Neural cell (in vitro differentiated cells): ENCODE measurements at regions not wholly inside any gene's neighbourhood (a gene's known extent, or its start where the extent isn't known, plus 50 kb on each side); places are given as distances from the start of the nearest gene placed in this dataset.

Source experiments
- H2AFZ ChIP-seq: fragments of 200-600, 300-800 bp; sonication (generic), shearing (Covaris generic); 2 replicates; pipeline ENCODE4 v1.6.0; 2014; ENCODE audit warnings: low read depth, mild to moderate bottlenecking, antibody characterized with exemption, low read length, moderate library complexity
- H3F3A ChIP-seq: fragments of 200-600 bp; shearing (Covaris generic); 2 replicates; pipeline ENCODE4 v1.6.1; 2016; ENCODE audit warnings: mild to moderate bottlenecking, moderate library complexity, mixed read lengths, antibody characterized with exemption, low read length; ENCODE audit not compliant: insufficient read depth, poor library complexity, severe bottlenecking
- H3K27ac ChIP-seq: fragments of 200-600, 300-800 bp; sonication (generic), shearing (Covaris generic); 2 replicates; pipeline ENCODE4 v1.5.1; 2014; ENCODE audit warnings: mild to moderate bottlenecking, low read length, moderate library complexity
- H3K27me3 ChIP-seq: fragments of 300-800, 200-600 bp; sonication (generic), shearing (Covaris generic); 2 replicates; pipeline ENCODE4 v1.6.0; 2014; ENCODE audit warnings: mild to moderate bottlenecking, low read depth, low read length, moderate library complexity; ENCODE audit not compliant: insufficient read depth
- H3K36me3 ChIP-seq: fragments of 300-800, 200-600 bp; sonication (generic), shearing (Covaris generic); 2 replicates; pipeline ENCODE4 v1.5.1; 2014; ENCODE audit warnings: mild to moderate bottlenecking, antibody characterized with exemption, low read length, moderate library complexity; ENCODE audit not compliant: insufficient read depth
- H3K4me2 ChIP-seq: fragments of 300-800, 200-600 bp; sonication (generic), shearing (Covaris generic); 2 replicates; pipeline ENCODE4 v1.6.0; 2014; ENCODE audit warnings: mild to moderate bottlenecking, low read length
- H3K4me3 ChIP-seq: fragments of 300-800, 200-600 bp; sonication (generic), shearing (Covaris generic); 2 replicates; pipeline ENCODE4 v1.5.1; 2014; ENCODE audit warnings: mild to moderate bottlenecking, low read length, moderate library complexity
- H3K79me2 ChIP-seq: fragments of 200-600 bp; shearing (Covaris generic); replicated peaks from 2 replicates; pipeline ENCODE4 v1.6.0; 2014; ENCODE audit warnings: mild to moderate bottlenecking, low read length, moderate library complexity; ENCODE audit not compliant: insufficient read depth
- H3K9ac ChIP-seq: fragments of 300-800, 200-600 bp; sonication (generic), shearing (Covaris generic); 2 replicates; pipeline ENCODE4 v1.6.1; 2016; ENCODE audit warnings: mild to moderate bottlenecking, low read length, mixed read lengths
- H3K9me2 ChIP-seq: fragments of 200-600 bp; shearing (Covaris generic); 2 replicates; pipeline ENCODE4 v1.6.1; 2016; ENCODE audit warnings: mild to moderate bottlenecking, low read length, mixed read lengths; ENCODE audit not compliant: insufficient read depth
- H3K9me3 ChIP-seq: fragments of 200-600, 300-800 bp; sonication (generic), shearing (Covaris generic); 2 replicates; pipeline ENCODE4 v1.6.1; 2016; ENCODE audit warnings: mild to moderate bottlenecking, mixed run types, low read length, moderate library complexity, mixed read lengths
- H4K20me1 ChIP-seq: fragments of 200-600 bp; shearing (Covaris generic); 2 replicates; pipeline ENCODE4 v1.6.1; 2016; ENCODE audit warnings: mild to moderate bottlenecking, mixed run types; ENCODE audit not compliant: insufficient read depth
- CTCF ChIP-seq: fragments of 450-650 bp; IDR thresholded peaks from 2 replicates; pipeline ENCODE4 v1.5.1; 2014; ENCODE audit warnings: antibody characterized with exemption, mild to moderate bottlenecking, moderate library complexity; ENCODE audit not compliant: poor library complexity, severe bottlenecking
- EP300 ChIP-seq: fragments of 450-650 bp; conservative IDR thresholded peaks from 2 replicates; pipeline ENCODE4 v1.6.1; 2014; ENCODE audit warnings: antibody characterized with exemption, mild to moderate bottlenecking, moderate library complexity; ENCODE audit not compliant: poor library complexity, severe bottlenecking
- EZH2 ChIP-seq: fragments of 200-600, 300-800 bp; shearing (Covaris generic), sonication (generic); IDR thresholded peaks from 2 replicates; pipeline ENCODE4 v1.6.1; 2014; ENCODE audit warnings: antibody characterized with exemption, low read length, borderline replicate concordance, mild to moderate bottlenecking; ENCODE audit not compliant: insufficient read depth, poor library complexity, severe bottlenecking
- MXI1 ChIP-seq: fragments of 450-650 bp; conservative IDR thresholded peaks from 2 replicates; pipeline ENCODE4 v1.6.1; 2014; ENCODE audit warnings: antibody characterized with exemption, mild to moderate bottlenecking; ENCODE audit not compliant: poor library complexity, severe bottlenecking
- POLR2AphosphoS5 ChIP-seq: IDR thresholded peaks from 2 replicates; pipeline ENCODE4 v1.6.1; 2012
- RAD21 ChIP-seq: fragments of 450-650 bp; conservative IDR thresholded peaks from 2 replicates; pipeline ENCODE4 v1.6.1; 2014; ENCODE audit warnings: antibody characterized with exemption, mild to moderate bottlenecking, moderate library complexity
- REST ChIP-seq: IDR thresholded peaks from 2 replicates; pipeline ENCODE4 v1.6.1; 2012; ENCODE audit warnings: borderline replicate concordance
- SMC3 ChIP-seq: fragments of 450-650 bp; conservative IDR thresholded peaks from 2 replicates; pipeline ENCODE4 v1.6.1; 2014; ENCODE audit warnings: antibody characterized with exemption, mild to moderate bottlenecking, moderate library complexity; ENCODE audit not compliant: poor library complexity
- TAF1 ChIP-seq: IDR thresholded peaks from 2 replicates; pipeline ENCODE4 v1.6.1; 2012; ENCODE audit warnings: low read depth

- Histone ChIP-seq H3K9me2 (no peaks in the 10 kb centered on the region), H2AFZ (no peak overlapping the region), H3K4me2 (no peak overlapping the region)
Observed at GRCh38 chr12:4830556-4831210, 79.0 kb upstream of the KCNA1 start.

GRCh38 chr12:4833053-4833452, 76.7 kb upstream of the KCNA1 start:
- Histone ChIP-seq H3K79me2 (no peaks in the 10 kb centered on the region), H3K36me3 (no peaks in the 10 kb centered on the region), H3K27ac (no peak overlapping the region), H3K27me3 (no peaks in the 10 kb centered on the region), H2AFZ (no peak overlapping the region), H3K9ac (no peak overlapping the region), H4K20me1 (no peaks in the 10 kb centered on the region), H3K9me2 (no peaks in the 10 kb centered on the region), H3F3A (no peaks in the 10 kb centered on the region), H3K9me3 (no peaks in the 10 kb centered on the region), H3K4me2 (no peak overlapping the region), H3K4me3 (no peak overlapping the region)
- TF ChIP-seq EP300, result no peak
- no peak for TF ChIP-seq TAF1
- TF ChIP-seq REST, result no peak
- no peak for TF ChIP-seq MXI1
- TF ChIP-seq RAD21, result no peak
- no peak for TF ChIP-seq SMC3

More at GRCh38 chr12:4830556-4831210, 79.0 kb upstream of the KCNA1 start:
- TF ChIP-seq MXI1, result no peak
- TF ChIP-seq RAD21, result no peak
- no peak for TF ChIP-seq EP300
- no peak for TF ChIP-seq TAF1
- no peak for TF ChIP-seq CTCF
- TF ChIP-seq REST, result no peak
- no peak for TF ChIP-seq EZH2
- no peak for TF ChIP-seq SMC3
- no peak for TF ChIP-seq POLR2AphosphoS5
- Histone ChIP-seq H3K79me2 (no peaks in the 10 kb centered on the region), H4K20me1 (no peaks in the 10 kb centered on the region), H3K9me3 (no peaks in the 10 kb centered on the region), H3K9ac (no peak overlapping the region), H3K36me3 (no peaks in the 10 kb centered on the region), H3F3A (no peaks in the 10 kb centered on the region), H3K27me3 (no peaks in the 10 kb centered on the region), H3K27ac (no peak overlapping the region), H3K4me3 (no peak overlapping the region)
